Glomerular visceral epithelial cell (primary cell): ENCODE measurements at regions not wholly inside any gene's neighbourhood (a gene's known extent, or its start where the extent isn't known, plus 50 kb on each side); places are given as distances from the start of the nearest gene placed in this dataset.
"Not testable (repeated sequence)": the region's sequence is repeated elsewhere in the genome, so short reads cannot be mapped to it uniquely, and the experiment has no call there.

Source experiments
- DNase-seq: peaks from one replicate; pipeline ENCODE4 v3.0.0-alpha.2; 2016; ENCODE audit errors: extremely low spot score

GRCh38 chr10:80946957-80947726, 409.4 kb downstream of the SH2D4B start:
- DNase-seq: no peak

GRCh38 chr10:80949785-80950184, 412.1 kb downstream of the SH2D4B start:
- DNase-seq: no peak

GRCh38 chr10:80952436-80952835, 414.7 kb downstream of the SH2D4B start:
- DNase-seq: no peak

- no peak for DNase-seq
These were observed 419.5 kb downstream of the SH2D4B start for GRCh38 chr10:80957161-80957560.

GRCh38 chr10:80964179-80964578, 426.5 kb downstream of the SH2D4B start:
- DNase-seq: no peak

- DNase-seq: no peak
These were observed 427.4 kb downstream of the SH2D4B start for GRCh38 chr10:80964955-80965614.

- no peak for DNase-seq
These were observed 428.8 kb downstream of the SH2D4B start for GRCh38 chr10:80966326-80966986.

GRCh38 chr10:80967357-80967756, 429.7 kb downstream of the SH2D4B start:
- DNase-seq: not testable (repeated sequence)

- DNase-seq: no peak
These were observed 431.2 kb downstream of the SH2D4B start for GRCh38 chr10:80968903-80969302.

- no peak for DNase-seq
These were observed 433.8 kb downstream of the SH2D4B start for GRCh38 chr10:80971461-80971860.

GRCh38 chr10:80976658-80977057, 439.0 kb downstream of the SH2D4B start:
- DNase-seq: no peak

GRCh38 chr10:80985102-80985501, 447.4 kb downstream of the SH2D4B start:
- no peak for DNase-seq

- no peak for DNase-seq
These were observed 448.9 kb downstream of the SH2D4B start for GRCh38 chr10:80986596-80986995.

GRCh38 chr10:80988755-80989154, 451.1 kb downstream of the SH2D4B start:
- DNase-seq: no peak

- DNase-seq: no peak
These were observed 459.0 kb downstream of the SH2D4B start for GRCh38 chr10:80996615-80997193.

- DNase-seq: no peak
These were observed 463.1 kb downstream of the SH2D4B start for GRCh38 chr10:81000781-81001180.

GRCh38 chr10:81002382-81002781, 464.7 kb downstream of the SH2D4B start:
- no peak for DNase-seq

- DNase-seq: no peak
These were observed 470.2 kb downstream of the SH2D4B start for GRCh38 chr10:81007872-81008271.

GRCh38 chr10:81008726-81009125, 471.0 kb downstream of the SH2D4B start:
- DNase-seq: no peak

GRCh38 chr10:81009296-81009695, 471.6 kb downstream of the SH2D4B start:
- DNase-seq: no peak

- DNase-seq: no peak
These were observed 476.1 kb downstream of the SH2D4B start for GRCh38 chr10:81013771-81014170.
